SK-N-SH (cell line): ENCODE measurements at regions not wholly inside any gene's neighbourhood (a gene's known extent, or its start where the extent isn't known, plus 50 kb on each side); places are given as distances from the start of the nearest gene placed in this dataset.

Experiments
- CTCF ChIA-PET: fragments of 300-600, 350-600 bp; formaldehyde crosslinking; extraction: SDS; loops from one replicate; lab custom pipeline; 2021; lab: Yijun Ruan, JAX
- POLR2A ChIA-PET: fragments of 350-600 bp; sonication (Branson Sonifier 250); formaldehyde crosslinking; extraction: SDS; loops from one replicate; lab custom pipeline; 2020; ENCODE audit warnings: antibody characterized with exemption, inconsistent platforms; lab: Yijun Ruan, JAX
- DNase-seq: peaks from one replicate; pipeline ENCODE4 v3.0.0; 2012
- H2AFZ ChIP-seq: fragments of 200-600 bp; sonication (generic); 2 replicates; pipeline ENCODE4 v1.8.1; 2016; ENCODE audit warnings: antibody characterized with exemption, mild to moderate bottlenecking, low read depth
- H3F3A ChIP-seq: fragments of 200-600 bp; sonication (generic); replicated peaks from 2 replicates; pipeline ENCODE3; 2016; ENCODE audit warnings: antibody characterized with exemption, mild to moderate bottlenecking; ENCODE audit not compliant: insufficient read depth
- H3K27ac ChIP-seq, 2 experiments: fragments of 200-500 bp in 1 of 2; fragments of 200-600 bp in 1 of 2; sonication (Bioruptor generic) in 1 of 2; sonication (generic), shearing (Covaris generic) in 1 of 2; 2 replicates each; pipeline versions ENCODE4 v1.5.1 to v1.6.1; 2014 to 2016; ENCODE audit warnings: low read depth in 2 of 2, inconsistent platforms in 1 of 2, low read length in 1 of 2, mild to moderate bottlenecking in 1 of 2, mixed read lengths in 1 of 2
- H3K27me3 ChIP-seq: fragments of 200-600 bp; sonication (generic), shearing (Covaris generic); 2 replicates; pipeline ENCODE4 v1.6.1; 2016; ENCODE audit warnings: mixed run types; ENCODE audit not compliant: insufficient read depth
- H3K36me3 ChIP-seq, 2 experiments: fragments of 200-500 bp in 1 of 2; fragments of 200-600 bp in 1 of 2; sonication (Bioruptor generic) in 1 of 2; sonication (generic) in 1 of 2; replicated peaks in 1 of 2; 2 replicates each; pipeline versions ENCODE3 to v1.5.1; 2014 to 2016; ENCODE audit warnings: low read length in 1 of 2, mild to moderate bottlenecking in 1 of 2; ENCODE audit not compliant: insufficient read depth in 2 of 2, control insufficient read depth in 1 of 2
- H3K4me1 ChIP-seq, 2 experiments: fragments of 200-500 bp in 1 of 2; fragments of 200-600 bp in 1 of 2; sonication (Bioruptor generic) in 1 of 2; sonication (generic), shearing (Covaris generic) in 1 of 2; 2 replicates each; pipeline versions ENCODE4 v1.5.1 to v1.6.1; 2014 to 2016; ENCODE audit warnings: low read depth in 1 of 2, low read length in 1 of 2, mixed run types in 1 of 2; ENCODE audit not compliant: insufficient read depth in 2 of 2, control insufficient read depth in 1 of 2
- H3K4me2 ChIP-seq: fragments of 200-600 bp; sonication (generic), shearing (Covaris generic); 2 replicates; pipeline ENCODE4 v1.6.1; 2017; ENCODE audit warnings: mixed run types
- H3K4me3 ChIP-seq, 2 experiments: fragments of 200-500 bp in 1 of 2; fragments of 200-600 bp in 1 of 2; sonication (Bioruptor generic) in 1 of 2; sonication (generic), shearing (Covaris generic) in 1 of 2; 2 replicates each; pipeline versions ENCODE4 v1.5.1 to v1.8.1; 2014 to 2016; ENCODE audit warnings: low read depth in 2 of 2, inconsistent platforms in 1 of 2, low read length in 1 of 2, mild to moderate bottlenecking in 1 of 2, mixed read lengths in 1 of 2, moderate library complexity in 1 of 2
- H3K79me2 ChIP-seq: fragments of 200-600 bp; sonication (generic); 2 replicates; pipeline ENCODE4 v1.8.1; 2017; ENCODE audit warnings: mild to moderate bottlenecking; ENCODE audit not compliant: insufficient read depth
- H3K9ac ChIP-seq: fragments of 200-600 bp; sonication (generic); 2 replicates; pipeline ENCODE4 v1.6.1; 2017; ENCODE audit warnings: mixed run types
- H3K9me2 ChIP-seq: fragments of 200-600 bp; sonication (generic); 2 replicates; pipeline ENCODE4 v1.6.1; 2017; ENCODE audit warnings: mixed run types
- H3K9me3 ChIP-seq: fragments of 200-600 bp; sonication (generic); 2 replicates; pipeline ENCODE4 v1.6.1; 2017; ENCODE audit warnings: mixed run types, mild to moderate bottlenecking, moderate library complexity
- H4K20me1 ChIP-seq: fragments of 200-600 bp; sonication (generic); 2 replicates; pipeline ENCODE4 v1.6.1; 2017; ENCODE audit warnings: mild to moderate bottlenecking, mixed run types; ENCODE audit not compliant: insufficient read depth
- EP300 ChIP-seq, 2 experiments: IDR thresholded peaks; 2 replicates each; pipeline versions ENCODE4 v1.4.0 to v1.6.1; 2012; ENCODE audit warnings: borderline replicate concordance in 1 of 2, low read depth in 1 of 2, low read length in 1 of 2
- FOXM1 ChIP-seq: IDR thresholded peaks from 2 replicates; pipeline ENCODE4 v1.4.0; 2012; ENCODE audit warnings: low read depth, mild to moderate bottlenecking
- GABPA ChIP-seq: IDR thresholded peaks from 2 replicates; pipeline ENCODE4 v1.4.0; 2012; ENCODE audit warnings: low read depth, mild to moderate bottlenecking
- JUND ChIP-seq: IDR thresholded peaks from 2 replicates; pipeline ENCODE4 v1.4.0; 2012
- MXI1 ChIP-seq: IDR thresholded peaks from 2 replicates; pipeline ENCODE4 v1.6.1; 2012; ENCODE audit warnings: mild to moderate bottlenecking, low read depth, low read length, improper control_type of control experiment
- NRF1 ChIP-seq: IDR thresholded peaks from 2 replicates; pipeline ENCODE4 v1.6.1; 2012; ENCODE audit warnings: low read depth, mild to moderate bottlenecking, low read length
- RAD21 ChIP-seq: IDR thresholded peaks from 2 replicates; pipeline ENCODE4 v1.6.1; 2012; ENCODE audit warnings: mild to moderate bottlenecking, low read length
- RXRA ChIP-seq: IDR thresholded peaks from 2 replicates; pipeline ENCODE4 v1.4.0; 2012; ENCODE audit warnings: low read depth, mild to moderate bottlenecking, borderline replicate concordance
- WGBS: methylation state at CpG from one replicate; pipeline ENCODE4 v1.1.6; 2017; ENCODE audit warnings: low lambda C conversion rate; 5-methylcytosine and 5-hydroxymethylcytosine counted together
- TF ChIP-seq, protein P1 (sequence below): fragments of 200-600 bp; sonication (generic); IDR thresholded peaks from 2 replicates; pipeline ENCODE4 v1.6.1; 2017; ENCODE audit warnings: antibody characterized with exemption, mild to moderate bottlenecking, moderate library complexity
- TF ChIP-seq, protein P2 (sequence below): IDR thresholded peaks from 2 replicates; pipeline ENCODE4 v1.6.1; 2012; ENCODE audit warnings: mild to moderate bottlenecking, low read depth, low read length, moderate library complexity
- TF ChIP-seq, protein P3 (sequence below): fragments of 150-350 bp; IDR thresholded peaks from 2 replicates; pipeline ENCODE4 v1.6.1; 2016; ENCODE audit warnings: mild to moderate bottlenecking, low read depth, low read length
- TF ChIP-seq, protein P4 (sequence below): IDR thresholded peaks from 2 replicates; pipeline ENCODE4 v1.4.0; 2012; ENCODE audit warnings: low read depth
- TF ChIP-seq, protein P5 (sequence below): IDR thresholded peaks from 2 replicates; pipeline ENCODE4 v1.4.0; 2012; ENCODE audit warnings: low read depth, borderline replicate concordance

DNA sequence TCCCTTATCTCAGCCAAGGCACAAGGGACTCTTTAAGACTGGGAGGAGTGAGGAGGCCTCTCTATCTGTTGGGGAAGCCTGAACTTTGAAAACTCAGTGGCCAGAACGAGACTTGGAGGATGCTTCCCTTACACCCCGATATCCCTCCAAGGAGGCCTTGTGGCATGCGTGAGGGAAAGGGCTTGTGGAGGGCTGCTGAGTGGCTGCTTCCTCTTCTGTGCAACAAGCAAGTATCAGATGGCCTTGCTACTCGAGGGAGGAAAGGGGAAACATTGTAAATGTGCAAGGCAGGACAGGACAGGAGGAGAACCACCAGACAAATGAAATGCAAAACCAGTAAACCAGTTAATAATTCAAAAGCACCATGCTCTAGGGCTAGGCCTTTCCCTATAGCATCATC lies 306.5 kb upstream of the MAP3K7 start:
- no peaks in the 10 kb centered on the region for H3K79me2 ChIP-seq
- DNase-seq: no peak
- H3K4me1 ChIP-seq: peaks cover 0 to 10% of the 10 kb centered on the region in 2 experiments; a peak in 2 of 4 replicates
- no peaks in the 10 kb centered on the region for H3K9me2 ChIP-seq
- WGBS: 20% methylated on average over 4 of the region's 4 CpGs
- H3K9ac ChIP-seq: no peak overlapping the region
- H3K4me2 ChIP-seq: no peak overlapping the region
- no peaks in the 10 kb centered on the region; the same call in 1 of the 2 replicates for H3K27me3 ChIP-seq
- no peak overlapping the region for H3K4me3 ChIP-seq
- H2AFZ ChIP-seq: no peak overlapping the region
- ChIA-PET CTCF (no interaction called here), POLR2A (no interaction called here)
- no peaks in the 10 kb centered on the region for H3K36me3 ChIP-seq
- no peak overlapping the region for H3K27ac ChIP-seq
- H4K20me1 ChIP-seq: no peaks in the 10 kb centered on the region
- no peaks in the 10 kb centered on the region for H3K9me3 ChIP-seq
- no peaks in the 10 kb centered on the region for H3F3A ChIP-seq
- TF ChIP-seq RXRA (no peak), FOXM1 (no peak), MXI1 (no peak), GABPA (no peak), RAD21 (no peak)

- DNase-seq: no peak
- 10% methylated on average over 3 of the region's 3 CpGs for WGBS
- no peak overlapping the region for H3K27ac ChIP-seq
- CTCF ChIA-PET: no interaction called here
- H4K20me1 ChIP-seq: no peaks in the 10 kb centered on the region
- H3K36me3 ChIP-seq: no peaks in the 10 kb centered on the region
- no peak overlapping the region for H2AFZ ChIP-seq
- H3F3A ChIP-seq: no peaks in the 10 kb centered on the region
- no peaks in the 10 kb centered on the region for H3K9me3 ChIP-seq
- H3K9me2 ChIP-seq: no peaks in the 10 kb centered on the region
- peaks cover 0 to 10% of the 10 kb centered on the region in 2 experiments; a peak in 2 of 4 replicates for H3K4me1 ChIP-seq
- POLR2A ChIA-PET: no interaction called here
- no peaks in the 10 kb centered on the region for H3K79me2 ChIP-seq
- no peak for TF ChIP-seq RXRA
- TF ChIP-seq, protein P1, sequence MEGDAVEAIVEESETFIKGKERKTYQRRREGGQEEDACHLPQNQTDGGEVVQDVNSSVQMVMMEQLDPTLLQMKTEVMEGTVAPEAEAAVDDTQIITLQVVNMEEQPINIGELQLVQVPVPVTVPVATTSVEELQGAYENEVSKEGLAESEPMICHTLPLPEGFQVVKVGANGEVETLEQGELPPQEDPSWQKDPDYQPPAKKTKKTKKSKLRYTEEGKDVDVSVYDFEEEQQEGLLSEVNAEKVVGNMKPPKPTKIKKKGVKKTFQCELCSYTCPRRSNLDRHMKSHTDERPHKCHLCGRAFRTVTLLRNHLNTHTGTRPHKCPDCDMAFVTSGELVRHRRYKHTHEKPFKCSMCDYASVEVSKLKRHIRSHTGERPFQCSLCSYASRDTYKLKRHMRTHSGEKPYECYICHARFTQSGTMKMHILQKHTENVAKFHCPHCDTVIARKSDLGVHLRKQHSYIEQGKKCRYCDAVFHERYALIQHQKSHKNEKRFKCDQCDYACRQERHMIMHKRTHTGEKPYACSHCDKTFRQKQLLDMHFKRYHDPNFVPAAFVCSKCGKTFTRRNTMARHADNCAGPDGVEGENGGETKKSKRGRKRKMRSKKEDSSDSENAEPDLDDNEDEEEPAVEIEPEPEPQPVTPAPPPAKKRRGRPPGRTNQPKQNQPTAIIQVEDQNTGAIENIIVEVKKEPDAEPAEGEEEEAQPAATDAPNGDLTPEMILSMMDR: 0 out of 2 replicates have a peak, but pooled peaks have one; percentile 11
- H3K27me3 ChIP-seq: no peaks in the 10 kb centered on the region; the same call in 1 of the 2 replicates
- no peak overlapping the region for H3K9ac ChIP-seq
- no peak overlapping the region for H3K4me2 ChIP-seq
- H3K4me3 ChIP-seq: no peak overlapping the region
Observed at GRCh38 chr6:90892271-90892670, 305.4 kb upstream of the MAP3K7 start.

DNA sequence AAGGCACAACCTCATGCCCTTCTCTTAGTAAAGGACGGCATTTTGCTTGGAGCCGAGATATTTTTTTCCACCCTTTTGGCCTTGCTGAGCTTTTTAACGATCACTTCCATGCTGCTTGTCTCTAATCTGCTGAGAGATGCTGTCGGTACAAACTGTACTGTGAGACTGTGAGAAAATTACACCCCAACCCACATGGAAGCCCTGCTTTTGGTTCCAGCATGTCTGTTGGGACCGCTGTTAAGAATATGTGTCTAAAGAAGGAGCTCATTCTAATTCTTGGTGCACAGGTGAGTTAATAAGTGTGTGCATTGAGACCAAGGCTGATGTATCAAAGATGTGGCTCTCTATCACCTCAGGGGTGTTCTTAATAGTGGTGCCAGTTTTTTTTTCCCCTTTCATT lies 304.5 kb upstream of the MAP3K7 start:
- DNase-seq: no peak
- Histone ChIP-seq H2AFZ (no peak overlapping the region), H3K4me3 (no peak overlapping the region), H3K9ac (no peak overlapping the region), H3K4me1 (peaks cover 0 to 10% of the 10 kb centered on the region in 2 experiments; a peak in 2 of 4 replicates), H3K79me2 (no peaks in the 10 kb centered on the region), H3F3A (no peaks in the 10 kb centered on the region), H3K9me2 (no peaks in the 10 kb centered on the region), H3K4me2 (no peak overlapping the region), H4K20me1 (no peaks in the 10 kb centered on the region), H3K27me3 (no peaks in the 10 kb centered on the region; the same call in 1 of the 2 replicates), H3K9me3 (no peaks in the 10 kb centered on the region), H3K36me3 (no peaks in the 10 kb centered on the region), H3K27ac (no peak overlapping the region)
- POLR2A ChIA-PET: no interaction called here
- CTCF ChIA-PET: interaction anchor here (1.1 kb wide), 1 partner anchor 21 kb away, joined by 4 read pairs; no protein-coding TSS in a partner anchor
- 54% methylated on average over 5 of the region's 5 CpGs for WGBS
- TF ChIP-seq, protein P2, sequence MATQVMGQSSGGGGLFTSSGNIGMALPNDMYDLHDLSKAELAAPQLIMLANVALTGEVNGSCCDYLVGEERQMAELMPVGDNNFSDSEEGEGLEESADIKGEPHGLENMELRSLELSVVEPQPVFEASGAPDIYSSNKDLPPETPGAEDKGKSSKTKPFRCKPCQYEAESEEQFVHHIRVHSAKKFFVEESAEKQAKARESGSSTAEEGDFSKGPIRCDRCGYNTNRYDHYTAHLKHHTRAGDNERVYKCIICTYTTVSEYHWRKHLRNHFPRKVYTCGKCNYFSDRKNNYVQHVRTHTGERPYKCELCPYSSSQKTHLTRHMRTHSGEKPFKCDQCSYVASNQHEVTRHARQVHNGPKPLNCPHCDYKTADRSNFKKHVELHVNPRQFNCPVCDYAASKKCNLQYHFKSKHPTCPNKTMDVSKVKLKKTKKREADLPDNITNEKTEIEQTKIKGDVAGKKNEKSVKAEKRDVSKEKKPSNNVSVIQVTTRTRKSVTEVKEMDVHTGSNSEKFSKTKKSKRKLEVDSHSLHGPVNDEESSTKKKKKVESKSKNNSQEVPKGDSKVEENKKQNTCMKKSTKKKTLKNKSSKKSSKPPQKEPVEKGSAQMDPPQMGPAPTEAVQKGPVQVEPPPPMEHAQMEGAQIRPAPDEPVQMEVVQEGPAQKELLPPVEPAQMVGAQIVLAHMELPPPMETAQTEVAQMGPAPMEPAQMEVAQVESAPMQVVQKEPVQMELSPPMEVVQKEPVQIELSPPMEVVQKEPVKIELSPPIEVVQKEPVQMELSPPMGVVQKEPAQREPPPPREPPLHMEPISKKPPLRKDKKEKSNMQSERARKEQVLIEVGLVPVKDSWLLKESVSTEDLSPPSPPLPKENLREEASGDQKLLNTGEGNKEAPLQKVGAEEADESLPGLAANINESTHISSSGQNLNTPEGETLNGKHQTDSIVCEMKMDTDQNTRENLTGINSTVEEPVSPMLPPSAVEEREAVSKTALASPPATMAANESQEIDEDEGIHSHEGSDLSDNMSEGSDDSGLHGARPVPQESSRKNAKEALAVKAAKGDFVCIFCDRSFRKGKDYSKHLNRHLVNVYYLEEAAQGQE: no peak
- TF ChIP-seq, protein P3, sequence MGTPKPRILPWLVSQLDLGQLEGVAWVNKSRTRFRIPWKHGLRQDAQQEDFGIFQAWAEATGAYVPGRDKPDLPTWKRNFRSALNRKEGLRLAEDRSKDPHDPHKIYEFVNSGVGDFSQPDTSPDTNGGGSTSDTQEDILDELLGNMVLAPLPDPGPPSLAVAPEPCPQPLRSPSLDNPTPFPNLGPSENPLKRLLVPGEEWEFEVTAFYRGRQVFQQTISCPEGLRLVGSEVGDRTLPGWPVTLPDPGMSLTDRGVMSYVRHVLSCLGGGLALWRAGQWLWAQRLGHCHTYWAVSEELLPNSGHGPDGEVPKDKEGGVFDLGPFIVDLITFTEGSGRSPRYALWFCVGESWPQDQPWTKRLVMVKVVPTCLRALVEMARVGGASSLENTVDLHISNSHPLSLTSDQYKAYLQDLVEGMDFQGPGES: no peak
- TF ChIP-seq, protein P4, sequence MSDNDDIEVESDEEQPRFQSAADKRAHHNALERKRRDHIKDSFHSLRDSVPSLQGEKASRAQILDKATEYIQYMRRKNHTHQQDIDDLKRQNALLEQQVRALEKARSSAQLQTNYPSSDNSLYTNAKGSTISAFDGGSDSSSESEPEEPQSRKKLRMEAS: no peak
- TF ChIP-seq NRF1: no peak
- TF ChIP-seq, protein P5, sequence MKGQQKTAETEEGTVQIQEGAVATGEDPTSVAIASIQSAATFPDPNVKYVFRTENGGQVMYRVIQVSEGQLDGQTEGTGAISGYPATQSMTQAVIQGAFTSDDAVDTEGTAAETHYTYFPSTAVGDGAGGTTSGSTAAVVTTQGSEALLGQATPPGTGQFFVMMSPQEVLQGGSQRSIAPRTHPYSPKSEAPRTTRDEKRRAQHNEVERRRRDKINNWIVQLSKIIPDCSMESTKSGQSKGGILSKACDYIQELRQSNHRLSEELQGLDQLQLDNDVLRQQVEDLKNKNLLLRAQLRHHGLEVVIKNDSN: no peak
- TF ChIP-seq EP300 (IDR thresholded peaks at IDR 0.05; ENCODE audit: borderline replicate concordance in 1 of 2, low read depth in 1 of 2, low read length in 1 of 2): no peak
- no peak for TF ChIP-seq JUND
- TF ChIP-seq RXRA: no peak
